ENCODE measurements at regions not wholly inside any gene's neighbourhood (a gene's known extent, or its start where the extent isn't known, plus 50 kb on each side); places are given as distances from the start of the nearest gene placed in this dataset.

DNA sequence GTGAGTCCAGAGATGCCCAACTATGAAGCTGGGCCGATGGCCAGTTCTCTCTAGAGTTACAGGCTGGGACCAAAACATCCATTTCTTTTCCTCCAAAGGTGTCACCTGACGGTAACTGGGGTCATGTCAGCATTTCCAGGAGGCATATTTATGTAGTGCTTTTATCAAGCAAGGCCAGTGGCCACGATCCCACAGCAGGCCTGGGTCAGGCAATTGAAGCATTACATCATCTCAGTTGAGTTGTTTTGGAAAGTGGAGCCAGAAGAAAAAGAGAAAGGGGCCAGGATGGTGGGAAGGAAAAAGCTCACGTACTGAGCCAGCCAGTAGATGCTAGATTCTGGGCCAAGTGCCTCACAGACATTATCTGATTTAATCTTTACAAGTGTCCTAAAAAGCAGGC is 73.9 kb upstream of the BRINP1 start:
- TF ChIP-seq POLR2A (IDR thresholded peaks at IDR 0.05), result no peak
- TF ChIP-seq, protein P1, sequence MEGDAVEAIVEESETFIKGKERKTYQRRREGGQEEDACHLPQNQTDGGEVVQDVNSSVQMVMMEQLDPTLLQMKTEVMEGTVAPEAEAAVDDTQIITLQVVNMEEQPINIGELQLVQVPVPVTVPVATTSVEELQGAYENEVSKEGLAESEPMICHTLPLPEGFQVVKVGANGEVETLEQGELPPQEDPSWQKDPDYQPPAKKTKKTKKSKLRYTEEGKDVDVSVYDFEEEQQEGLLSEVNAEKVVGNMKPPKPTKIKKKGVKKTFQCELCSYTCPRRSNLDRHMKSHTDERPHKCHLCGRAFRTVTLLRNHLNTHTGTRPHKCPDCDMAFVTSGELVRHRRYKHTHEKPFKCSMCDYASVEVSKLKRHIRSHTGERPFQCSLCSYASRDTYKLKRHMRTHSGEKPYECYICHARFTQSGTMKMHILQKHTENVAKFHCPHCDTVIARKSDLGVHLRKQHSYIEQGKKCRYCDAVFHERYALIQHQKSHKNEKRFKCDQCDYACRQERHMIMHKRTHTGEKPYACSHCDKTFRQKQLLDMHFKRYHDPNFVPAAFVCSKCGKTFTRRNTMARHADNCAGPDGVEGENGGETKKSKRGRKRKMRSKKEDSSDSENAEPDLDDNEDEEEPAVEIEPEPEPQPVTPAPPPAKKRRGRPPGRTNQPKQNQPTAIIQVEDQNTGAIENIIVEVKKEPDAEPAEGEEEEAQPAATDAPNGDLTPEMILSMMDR (IDR thresholded peaks at IDR 0.05), result no peak

Measured in uterus (tissue), 2 donors.